HG03460 (cell line): ENCODE measurements at regions not wholly inside any gene's neighbourhood (a gene's known extent, or its start where the extent isn't known, plus 50 kb on each side); places are given as distances from the start of the nearest gene placed in this dataset.
"Not testable (repeated sequence)": the region's sequence is repeated elsewhere in the genome, so short reads cannot be mapped to it uniquely, and the experiment has no call there.

Experiments used
- ATAC-seq: cut with Tn5 transposase; IDR thresholded peaks from one replicate; pipeline ENCODE4 v1.9.1; 2021; ENCODE audit not compliant: unreplicated experiment

- no peak for ATAC-seq
Measured at GRCh38 chr2:150681120-150681804, 193.8 kb upstream of the RND3 start.

DNA sequence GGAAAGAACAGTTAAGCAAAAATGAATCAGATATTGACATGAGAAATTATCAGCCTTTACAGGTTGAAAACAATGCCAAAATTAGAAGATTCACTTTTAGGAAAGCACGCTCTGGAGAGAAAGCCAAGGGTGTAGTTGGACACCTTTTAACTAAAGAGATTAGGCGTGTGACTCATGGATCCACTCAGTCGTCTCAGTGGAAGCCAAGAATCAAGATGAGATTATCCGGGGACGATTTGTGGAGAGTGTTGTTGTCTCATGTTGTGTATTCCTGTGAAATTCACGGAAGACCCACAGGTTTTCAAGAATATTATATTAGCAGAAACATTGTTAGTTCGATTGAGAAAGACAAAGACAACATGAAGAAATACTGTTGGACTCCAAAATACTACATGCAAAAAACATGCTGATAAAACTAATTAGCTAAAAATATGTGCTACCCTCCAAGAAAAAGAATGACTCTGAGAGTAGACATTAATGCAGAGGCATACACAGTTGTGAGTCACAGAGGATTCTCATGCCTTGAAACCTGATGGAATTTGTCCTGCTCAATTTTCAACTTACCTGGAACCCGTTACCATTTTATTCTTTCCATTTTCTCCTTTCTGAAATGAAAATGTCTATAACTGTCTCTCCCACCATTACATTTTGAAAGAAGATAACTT lies 192.1 kb upstream of the RND3 start:
- no peak for ATAC-seq

GRCh38 chr2:150677551-150677950 lies 190.1 kb upstream of the RND3 start:
- ATAC-seq, result no peak

DNA sequence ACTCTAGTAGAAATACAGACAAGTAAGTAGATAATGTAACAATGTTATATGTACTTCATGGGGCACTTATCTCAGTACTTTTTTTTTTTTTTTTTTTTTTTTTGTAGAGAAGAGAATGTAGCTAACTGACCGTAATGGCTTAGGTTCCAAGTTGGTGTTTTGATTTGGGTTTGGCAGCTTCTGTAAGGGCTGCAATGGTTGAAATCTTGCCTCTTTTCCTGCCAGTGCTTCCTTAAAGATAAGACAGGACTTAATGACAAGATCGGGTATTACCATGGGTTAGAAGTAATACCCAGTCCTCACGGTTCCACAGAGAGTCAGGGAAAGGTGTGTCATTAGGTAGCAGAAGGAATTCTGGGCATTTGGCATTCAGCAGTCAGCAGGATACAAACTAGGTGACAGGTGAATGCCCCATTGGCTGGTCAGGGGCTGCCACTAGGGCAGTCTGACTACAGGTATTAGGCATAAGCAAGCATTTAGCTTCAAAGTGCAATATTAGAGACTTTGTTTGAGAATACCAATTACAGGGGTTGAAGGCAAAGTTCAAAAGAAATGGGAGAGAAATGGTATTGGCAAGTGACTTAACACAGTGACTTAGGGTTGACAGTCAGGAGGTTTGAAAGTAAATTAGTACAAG lies 189.4 kb upstream of the RND3 start:
- no peak for ATAC-seq

DNA sequence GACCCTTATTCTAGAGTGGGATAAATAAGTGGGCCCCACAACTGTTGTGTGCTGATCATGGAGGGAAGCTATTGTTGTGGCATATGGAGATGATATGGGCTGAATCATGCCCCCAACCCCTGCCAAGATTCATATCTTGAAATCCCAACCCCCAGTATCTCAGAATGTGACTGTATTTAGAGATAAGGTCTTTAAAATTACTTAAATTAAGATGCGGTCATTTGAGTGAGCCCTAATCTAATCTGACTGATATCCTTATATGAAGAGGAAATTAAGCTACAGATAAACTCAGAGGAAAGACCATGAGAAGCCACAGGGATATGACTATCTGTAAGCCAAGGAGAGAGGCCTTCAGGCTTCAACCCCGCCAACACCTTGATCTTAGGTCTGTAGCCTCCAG lies 188.3 kb upstream of the RND3 start:
- no peak for ATAC-seq

DNA sequence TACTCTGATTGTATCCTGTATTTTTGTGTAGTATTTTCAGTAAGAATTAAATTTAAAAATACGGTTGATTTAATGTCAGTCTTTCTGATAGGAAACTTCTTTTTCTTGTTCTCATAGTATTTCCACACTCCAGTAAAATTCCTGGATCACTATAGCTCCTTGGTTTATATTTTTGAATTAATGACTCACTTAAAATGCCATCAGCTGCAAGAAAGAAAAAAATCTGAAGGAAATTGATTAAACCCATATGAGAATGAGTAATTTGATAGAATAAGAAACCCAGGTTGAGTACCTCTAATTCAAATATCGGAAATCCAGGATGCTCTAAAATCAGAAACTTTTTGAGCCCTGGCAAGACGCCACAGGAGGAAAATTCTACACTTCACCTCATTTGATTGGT lies 186.8 kb upstream of the RND3 start:
- ATAC-seq, result no peak

GRCh38 chr2:150672311-150672710 lies 184.8 kb upstream of the RND3 start:
- ATAC-seq, result no peak

DNA sequence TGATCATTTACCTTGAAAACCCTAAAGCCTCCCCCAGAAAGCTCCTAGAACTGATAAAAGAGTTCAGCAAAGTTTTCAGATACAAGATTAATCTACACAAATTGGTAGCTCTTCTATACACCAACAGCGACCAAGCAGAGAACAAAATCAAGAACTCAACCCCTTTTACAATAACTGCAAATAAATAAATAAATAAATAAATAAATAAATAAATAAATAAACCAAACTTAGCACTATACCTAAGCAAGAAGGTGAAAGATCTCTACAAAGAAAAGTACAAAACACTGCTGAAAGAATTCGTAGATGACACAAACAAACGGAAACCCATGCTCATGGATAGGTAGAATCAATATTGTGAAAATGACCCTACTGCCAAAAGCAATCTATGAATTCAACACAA lies 182.0 kb upstream of the RND3 start:
- ATAC-seq, result no peak

GRCh38 chr2:150667039-150667438 lies 179.6 kb upstream of the RND3 start:
- not testable (repeated sequence) for ATAC-seq

GRCh38 chr2:150663143-150663542 lies 175.7 kb upstream of the RND3 start:
- ATAC-seq, result no peak

DNA sequence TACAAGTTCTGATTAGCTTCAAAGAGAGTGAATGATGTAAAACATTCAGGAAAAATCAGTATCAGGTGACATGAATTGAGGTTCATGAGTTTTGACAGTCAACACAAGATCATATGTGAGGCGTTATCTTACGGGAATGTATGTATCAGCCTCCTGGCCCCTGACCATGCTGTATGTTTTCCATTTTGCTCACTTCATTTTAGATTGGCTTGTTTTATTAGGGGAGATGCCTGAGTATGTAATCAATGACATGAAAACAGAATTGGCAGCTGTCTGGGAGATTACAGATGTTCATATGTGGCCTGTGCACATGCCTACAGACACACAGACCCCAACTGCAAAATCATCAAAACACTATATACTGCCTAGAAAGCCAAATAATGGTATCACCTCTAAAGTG lies 168.5 kb upstream of the RND3 start:
- no peak for ATAC-seq

- no peak for ATAC-seq
Measured at GRCh38 chr2:150653351-150653750, 165.9 kb upstream of the RND3 start.

GRCh38 chr2:150647943-150648342 lies 160.5 kb upstream of the RND3 start:
- ATAC-seq, result no peak

DNA sequence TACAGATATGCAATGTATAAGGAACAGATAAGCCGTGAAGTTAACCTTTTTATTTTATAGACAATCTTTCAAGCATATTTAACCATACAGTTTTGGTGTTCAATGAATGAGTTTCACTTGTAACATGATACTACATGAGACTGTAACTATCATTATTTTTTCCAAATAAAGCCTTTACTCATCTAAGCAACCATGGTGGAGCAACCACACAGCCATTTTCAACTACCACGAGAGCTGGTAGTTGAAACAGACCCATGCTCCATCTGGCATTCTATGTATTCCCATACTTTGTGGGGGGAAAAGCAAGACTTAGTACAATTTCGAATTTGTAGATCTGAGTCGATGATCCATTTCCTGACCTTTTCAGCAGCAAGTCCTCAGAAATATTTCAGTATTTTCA lies 159.3 kb upstream of the RND3 start:
- ATAC-seq, result no peak

- no peak for ATAC-seq
Measured at GRCh38 chr2:150644298-150645067, 157.0 kb upstream of the RND3 start.

- no peak for ATAC-seq
Measured at GRCh38 chr2:150643114-150643725, 155.8 kb upstream of the RND3 start.

GRCh38 chr2:150640039-150640438 lies 152.6 kb upstream of the RND3 start:
- no peak for ATAC-seq

- ATAC-seq, result no peak
Measured at GRCh38 chr2:150639383-150639782, 151.9 kb upstream of the RND3 start.

- no peak for ATAC-seq
Measured at GRCh38 chr2:150631236-150631821, 143.9 kb upstream of the RND3 start.

- ATAC-seq, result no peak
Measured at GRCh38 chr2:150630587-150631235, 143.2 kb upstream of the RND3 start.
